SK-N-SH treated with all-trans-retinoic acid at 6 μM for 48 hours (cell line): ENCODE measurements at regions not wholly inside any gene's neighbourhood (a gene's known extent, or its start where the extent isn't known, plus 50 kb on each side); places are given as distances from the start of the nearest gene placed in this dataset.

Experiments used
- ATAC-seq: fragments of 200-7000 bp; cut with Tn5 transposase; 3 replicates; pipeline ENCODE4 v1.9.1; 2020; ENCODE audit warnings: mild to moderate bottlenecking, moderate library complexity
- ARNTL ChIP-seq: fragments of 450-650 bp; formaldehyde crosslinking; IDR thresholded peaks from 2 replicates; pipeline ENCODE4 v1.5.0; 2020; ENCODE audit warnings: low read depth, mild to moderate bottlenecking, moderate library complexity, borderline replicate concordance
- BACH2 ChIP-seq: fragments of 250-450 bp; sonication (Bioruptor Pico); IDR thresholded peaks from 2 replicates; pipeline ENCODE4 v1.9.0; 2021; ENCODE audit warnings: mild to moderate bottlenecking, borderline replicate concordance
- CSDC2 ChIP-seq: fragments of 250-450 bp; sonication (Bioruptor Pico); IDR thresholded peaks from 2 replicates; pipeline ENCODE4 v1.5.0; 2020; ENCODE audit warnings: mild to moderate bottlenecking, moderate library complexity
- GLIS3 ChIP-seq: fragments of 250-450 bp; sonication (Bioruptor Pico); IDR thresholded peaks from 2 replicates; pipeline ENCODE4 v1.5.0; 2020; ENCODE audit warnings: mild to moderate bottlenecking, moderate library complexity
- ISL1 ChIP-seq: fragments of 250-450 bp; sonication (Bioruptor Pico); IDR thresholded peaks from 2 replicates; pipeline ENCODE4 v2.1.2; 2022; ENCODE audit warnings: mild to moderate bottlenecking, moderate library complexity
- OSR1 ChIP-seq: fragments of 250-450 bp; sonication (Bioruptor Pico); IDR thresholded peaks from 2 replicates; pipeline ENCODE4 v1.8.0; 2022; ENCODE audit warnings: moderate library complexity, mild to moderate bottlenecking, inconsistent platforms
- PPARA ChIP-seq: fragments of 250-450 bp; sonication (Bioruptor Pico); IDR thresholded peaks from 2 replicates; pipeline ENCODE4 v1.5.0; 2020; ENCODE audit warnings: mild to moderate bottlenecking, borderline replicate concordance
- SNAI2 ChIP-seq: fragments of 250-450 bp; sonication (Bioruptor Pico); IDR thresholded peaks from 2 replicates; pipeline ENCODE4 v1.5.0; 2020; ENCODE audit warnings: mild to moderate bottlenecking, moderate library complexity
- TCF4 ChIP-seq: fragments of 250-450 bp; sonication (Bioruptor Pico); IDR thresholded peaks from 2 replicates; pipeline ENCODE4 v1.8.0; 2021; ENCODE audit warnings: mild to moderate bottlenecking, moderate library complexity, borderline replicate concordance
- TOX ChIP-seq: fragments of 250-450 bp; sonication (Bioruptor Pico); IDR thresholded peaks from 2 replicates; pipeline ENCODE4 v1.8.0; 2021; ENCODE audit warnings: mild to moderate bottlenecking, moderate library complexity, borderline replicate concordance
- ZC3H10 ChIP-seq: fragments of 250-450 bp; sonication (Bioruptor Pico); IDR thresholded peaks from 2 replicates; pipeline ENCODE4 v1.5.1; 2021; ENCODE audit warnings: mild to moderate bottlenecking, moderate library complexity
- ZFP3 ChIP-seq: fragments of 250-450 bp; sonication (Bioruptor Pico); IDR thresholded peaks from 2 replicates; pipeline ENCODE4 v1.5.0; 2020; ENCODE audit warnings: mild to moderate bottlenecking, moderate library complexity
- ZNF565 ChIP-seq: fragments of 450-650 bp; formaldehyde crosslinking; conservative IDR thresholded peaks from 2 replicates; pipeline ENCODE4 v1.5.0; 2020; ENCODE audit warnings: low read depth, mild to moderate bottlenecking, moderate library complexity
- ZNF70 ChIP-seq: fragments of 450-650 bp; formaldehyde crosslinking; IDR thresholded peaks from 2 replicates; pipeline ENCODE4 v1.5.0; 2020; ENCODE audit warnings: mild to moderate bottlenecking, moderate library complexity
- ZNF8 ChIP-seq: fragments of 450-650 bp; formaldehyde crosslinking; IDR thresholded peaks from 2 replicates; pipeline ENCODE4 v1.5.0; 2020; ENCODE audit warnings: mild to moderate bottlenecking, moderate library complexity
- TF ChIP-seq, protein P1 (sequence below): fragments of 250-450 bp; sonication (Bioruptor Pico); IDR thresholded peaks from 2 replicates; pipeline ENCODE4 v1.5.1; 2020; ENCODE audit warnings: low read depth, mild to moderate bottlenecking, moderate library complexity
- TF ChIP-seq, protein P2 (sequence below): fragments of 250-450 bp; sonication (Bioruptor Pico); IDR thresholded peaks from 2 replicates; pipeline ENCODE4 v1.8.0; 2020; ENCODE audit warnings: mild to moderate bottlenecking, moderate library complexity, borderline replicate concordance
- TF ChIP-seq, protein P3 (sequence below): fragments of 250-450 bp; sonication (Bioruptor Pico); IDR thresholded peaks from 2 replicates; pipeline ENCODE4 v1.5.0; 2020; ENCODE audit warnings: mild to moderate bottlenecking, moderate library complexity
- TF ChIP-seq, protein P4 (sequence below): fragments of 250-450 bp; sonication (Bioruptor Pico); IDR thresholded peaks from 2 replicates; pipeline ENCODE4 v1.8.0; 2021; ENCODE audit warnings: low read depth, mild to moderate bottlenecking, moderate library complexity, borderline replicate concordance
- TF ChIP-seq, protein P5 (sequence below): fragments of 250-450 bp; sonication (Bioruptor Pico); IDR thresholded peaks from 2 replicates; pipeline ENCODE4 v1.5.1; 2021; ENCODE audit warnings: mild to moderate bottlenecking, moderate library complexity

DNA sequence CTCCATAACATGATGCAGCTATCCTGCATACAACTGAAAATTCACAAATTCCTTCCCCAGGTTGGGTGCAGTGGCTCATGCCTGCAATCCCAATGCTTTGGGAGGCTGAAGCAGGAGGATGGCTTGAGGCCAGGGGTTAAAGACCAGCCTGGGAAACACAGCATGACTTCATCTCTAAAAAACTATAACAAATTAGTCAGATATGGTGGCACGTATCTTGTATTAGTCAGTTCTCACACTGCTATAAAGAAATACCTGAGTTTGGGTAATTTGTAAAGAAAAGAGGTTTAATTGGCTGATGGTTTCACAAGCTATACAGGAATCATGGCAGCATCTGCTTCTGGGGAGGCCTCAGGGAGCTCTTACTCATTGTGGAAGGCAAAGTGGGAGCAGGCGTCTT, 56.4 kb upstream of the DAPK1 start:
- ATAC-seq = no peak
- no peak for TF ChIP-seq ISL1
- no peak for TF ChIP-seq TCF4
- no peak for TF ChIP-seq OSR1
- TF ChIP-seq, protein P1, sequence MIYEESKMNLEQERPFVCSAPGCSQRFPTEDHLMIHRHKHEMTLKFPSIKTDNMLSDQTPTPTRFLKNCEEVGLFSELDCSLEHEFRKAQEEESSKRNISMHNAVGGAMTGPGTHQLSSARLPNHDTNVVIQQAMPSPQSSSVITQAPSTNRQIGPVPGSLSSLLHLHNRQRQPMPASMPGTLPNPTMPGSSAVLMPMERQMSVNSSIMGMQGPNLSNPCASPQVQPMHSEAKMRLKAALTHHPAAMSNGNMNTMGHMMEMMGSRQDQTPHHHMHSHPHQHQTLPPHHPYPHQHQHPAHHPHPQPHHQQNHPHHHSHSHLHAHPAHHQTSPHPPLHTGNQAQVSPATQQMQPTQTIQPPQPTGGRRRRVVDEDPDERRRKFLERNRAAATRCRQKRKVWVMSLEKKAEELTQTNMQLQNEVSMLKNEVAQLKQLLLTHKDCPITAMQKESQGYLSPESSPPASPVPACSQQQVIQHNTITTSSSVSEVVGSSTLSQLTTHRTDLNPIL (CRISPR knock-in tag) = no peak
- TF ChIP-seq SNAI2 (CRISPR knock-in tag) = no peak
- TF ChIP-seq PPARA (CRISPR knock-in tag) = no peak
- TF ChIP-seq ARNTL (CRISPR knock-in tag) = no peak
- no peak for TF ChIP-seq TOX (CRISPR knock-in tag)
- no peak for TF ChIP-seq BACH2
- TF ChIP-seq ZNF565 (CRISPR knock-in tag) = no peak
- no peak for TF ChIP-seq ZNF8
- TF ChIP-seq, protein P2, sequence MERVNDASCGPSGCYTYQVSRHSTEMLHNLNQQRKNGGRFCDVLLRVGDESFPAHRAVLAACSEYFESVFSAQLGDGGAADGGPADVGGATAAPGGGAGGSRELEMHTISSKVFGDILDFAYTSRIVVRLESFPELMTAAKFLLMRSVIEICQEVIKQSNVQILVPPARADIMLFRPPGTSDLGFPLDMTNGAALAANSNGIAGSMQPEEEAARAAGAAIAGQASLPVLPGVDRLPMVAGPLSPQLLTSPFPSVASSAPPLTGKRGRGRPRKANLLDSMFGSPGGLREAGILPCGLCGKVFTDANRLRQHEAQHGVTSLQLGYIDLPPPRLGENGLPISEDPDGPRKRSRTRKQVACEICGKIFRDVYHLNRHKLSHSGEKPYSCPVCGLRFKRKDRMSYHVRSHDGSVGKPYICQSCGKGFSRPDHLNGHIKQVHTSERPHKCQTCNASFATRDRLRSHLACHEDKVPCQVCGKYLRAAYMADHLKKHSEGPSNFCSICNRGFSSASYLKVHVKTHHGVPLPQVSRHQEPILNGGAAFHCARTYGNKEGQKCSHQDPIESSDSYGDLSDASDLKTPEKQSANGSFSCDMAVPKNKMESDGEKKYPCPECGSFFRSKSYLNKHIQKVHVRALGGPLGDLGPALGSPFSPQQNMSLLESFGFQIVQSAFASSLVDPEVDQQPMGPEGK (CRISPR knock-in tag) = no peak
- TF ChIP-seq ZFP3 (CRISPR knock-in tag) = no peak
- TF ChIP-seq ZNF70 (CRISPR knock-in tag) = no peak
- TF ChIP-seq ZC3H10 (CRISPR knock-in tag) = no peak
- TF ChIP-seq, protein P3, sequence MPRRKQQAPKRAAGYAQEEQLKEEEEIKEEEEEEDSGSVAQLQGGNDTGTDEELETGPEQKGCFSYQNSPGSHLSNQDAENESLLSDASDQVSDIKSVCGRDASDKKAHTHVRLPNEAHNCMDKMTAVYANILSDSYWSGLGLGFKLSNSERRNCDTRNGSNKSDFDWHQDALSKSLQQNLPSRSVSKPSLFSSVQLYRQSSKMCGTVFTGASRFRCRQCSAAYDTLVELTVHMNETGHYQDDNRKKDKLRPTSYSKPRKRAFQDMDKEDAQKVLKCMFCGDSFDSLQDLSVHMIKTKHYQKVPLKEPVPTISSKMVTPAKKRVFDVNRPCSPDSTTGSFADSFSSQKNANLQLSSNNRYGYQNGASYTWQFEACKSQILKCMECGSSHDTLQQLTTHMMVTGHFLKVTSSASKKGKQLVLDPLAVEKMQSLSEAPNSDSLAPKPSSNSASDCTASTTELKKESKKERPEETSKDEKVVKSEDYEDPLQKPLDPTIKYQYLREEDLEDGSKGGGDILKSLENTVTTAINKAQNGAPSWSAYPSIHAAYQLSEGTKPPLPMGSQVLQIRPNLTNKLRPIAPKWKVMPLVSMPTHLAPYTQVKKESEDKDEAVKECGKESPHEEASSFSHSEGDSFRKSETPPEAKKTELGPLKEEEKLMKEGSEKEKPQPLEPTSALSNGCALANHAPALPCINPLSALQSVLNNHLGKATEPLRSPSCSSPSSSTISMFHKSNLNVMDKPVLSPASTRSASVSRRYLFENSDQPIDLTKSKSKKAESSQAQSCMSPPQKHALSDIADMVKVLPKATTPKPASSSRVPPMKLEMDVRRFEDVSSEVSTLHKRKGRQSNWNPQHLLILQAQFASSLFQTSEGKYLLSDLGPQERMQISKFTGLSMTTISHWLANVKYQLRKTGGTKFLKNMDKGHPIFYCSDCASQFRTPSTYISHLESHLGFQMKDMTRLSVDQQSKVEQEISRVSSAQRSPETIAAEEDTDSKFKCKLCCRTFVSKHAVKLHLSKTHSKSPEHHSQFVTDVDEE (CRISPR knock-in tag) = no peak
- TF ChIP-seq CSDC2 (CRISPR knock-in tag) = no peak
- TF ChIP-seq, protein P4, sequence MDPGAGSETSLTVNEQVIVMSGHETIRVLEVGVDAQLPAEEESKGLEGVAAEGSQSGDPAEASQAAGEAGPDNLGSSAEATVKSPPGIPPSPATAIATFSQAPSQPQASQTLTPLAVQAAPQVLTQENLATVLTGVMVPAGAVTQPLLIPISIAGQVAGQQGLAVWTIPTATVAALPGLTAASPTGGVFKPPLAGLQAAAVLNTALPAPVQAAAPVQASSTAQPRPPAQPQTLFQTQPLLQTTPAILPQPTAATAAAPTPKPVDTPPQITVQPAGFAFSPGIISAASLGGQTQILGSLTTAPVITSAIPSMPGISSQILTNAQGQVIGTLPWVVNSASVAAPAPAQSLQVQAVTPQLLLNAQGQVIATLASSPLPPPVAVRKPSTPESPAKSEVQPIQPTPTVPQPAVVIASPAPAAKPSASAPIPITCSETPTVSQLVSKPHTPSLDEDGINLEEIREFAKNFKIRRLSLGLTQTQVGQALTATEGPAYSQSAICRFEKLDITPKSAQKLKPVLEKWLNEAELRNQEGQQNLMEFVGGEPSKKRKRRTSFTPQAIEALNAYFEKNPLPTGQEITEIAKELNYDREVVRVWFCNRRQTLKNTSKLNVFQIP (CRISPR knock-in tag) = no peak
- TF ChIP-seq, protein P5, sequence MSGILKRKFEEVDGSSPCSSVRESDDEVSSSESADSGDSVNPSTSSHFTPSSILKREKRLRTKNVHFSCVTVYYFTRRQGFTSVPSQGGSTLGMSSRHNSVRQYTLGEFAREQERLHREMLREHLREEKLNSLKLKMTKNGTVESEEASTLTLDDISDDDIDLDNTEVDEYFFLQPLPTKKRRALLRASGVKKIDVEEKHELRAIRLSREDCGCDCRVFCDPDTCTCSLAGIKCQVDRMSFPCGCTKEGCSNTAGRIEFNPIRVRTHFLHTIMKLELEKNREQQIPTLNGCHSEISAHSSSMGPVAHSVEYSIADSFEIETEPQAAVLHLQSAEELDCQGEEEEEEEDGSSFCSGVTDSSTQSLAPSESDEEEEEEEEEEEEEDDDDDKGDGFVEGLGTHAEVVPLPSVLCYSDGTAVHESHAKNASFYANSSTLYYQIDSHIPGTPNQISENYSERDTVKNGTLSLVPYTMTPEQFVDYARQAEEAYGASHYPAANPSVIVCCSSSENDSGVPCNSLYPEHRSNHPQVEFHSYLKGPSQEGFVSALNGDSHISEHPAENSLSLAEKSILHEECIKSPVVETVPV (CRISPR knock-in tag) = no peak
- TF ChIP-seq GLIS3 = no peak

DNA sequence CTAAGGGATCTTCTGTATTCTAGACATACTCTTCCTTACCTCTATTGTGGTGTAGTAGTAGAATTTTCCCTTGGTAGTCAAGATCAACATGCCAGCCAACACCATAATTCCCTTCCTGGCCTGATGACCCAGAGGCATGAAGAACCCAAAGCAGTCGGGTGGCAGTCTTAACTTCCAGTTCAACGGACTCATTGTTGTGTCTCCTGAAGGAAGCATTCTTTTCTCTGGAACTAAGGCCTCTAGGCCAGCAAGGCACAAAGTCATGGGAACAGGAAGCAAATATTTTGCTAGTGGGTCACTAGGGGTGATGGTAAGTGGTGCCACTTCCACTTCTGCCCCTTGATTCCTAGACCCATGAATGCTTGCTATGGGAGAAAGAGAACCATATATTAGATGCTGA, 55.2 kb upstream of the DAPK1 start:
- no peak for ATAC-seq
- TF ChIP-seq, protein P4 (CRISPR knock-in tag) = no peak
- TF ChIP-seq, protein P3 (CRISPR knock-in tag) = no peak
- TF ChIP-seq TCF4 (no peak), ZC3H10 (CRISPR knock-in tag) (no peak), ZFP3 (CRISPR knock-in tag) (no peak), ZNF8 (no peak), TOX (CRISPR knock-in tag) (no peak), ISL1 (no peak), GLIS3 (no peak), OSR1 (no peak)
- TF ChIP-seq, protein P1 (CRISPR knock-in tag) = no peak
- TF ChIP-seq, protein P5 (CRISPR knock-in tag) = no peak
